K562 (cell line): ENCODE measurements at regions not wholly inside any gene's neighbourhood (a gene's known extent, or its start where the extent isn't known, plus 50 kb on each side); places are given as distances from the start of the nearest gene placed in this dataset.

Experiments used
- ZBTB40 ChIP-seq, 2 experiments: fragments of 450-650 bp in 1 of 2; sonication (generic) in 1 of 2; formaldehyde crosslinking in 1 of 2; IDR thresholded peaks; 2 replicates each; pipeline versions ENCODE4 v1.7.1 to v1.9.0; 2016 to 2022; ENCODE audit warnings: inconsistent platforms in 1 of 2, mild to moderate bottlenecking in 1 of 2, missing genetic modification reagents in 1 of 2

DNA sequence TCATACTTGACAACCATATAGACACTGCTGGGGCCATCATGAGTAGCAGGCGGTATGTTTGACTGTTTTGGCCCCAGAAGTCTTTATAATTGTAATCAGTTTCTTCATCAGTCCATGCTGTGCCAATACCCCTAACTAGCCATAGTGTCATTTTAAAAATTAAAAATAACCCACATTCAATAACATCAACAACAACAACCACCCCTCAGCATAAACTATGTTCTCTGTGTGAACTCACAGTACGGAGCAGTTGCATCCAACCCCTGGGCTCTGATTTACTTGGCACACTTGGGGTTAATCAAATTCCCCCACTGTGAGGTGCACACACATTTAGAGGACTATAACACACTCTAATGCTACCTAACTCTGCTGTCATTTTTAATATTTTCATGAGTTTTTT is 553.7 kb downstream of the USP25 start (continued):
- TF ChIP-seq ZBTB40 (IDR thresholded peaks at IDR 0.05) (no peak), ZBTB40 (CRISPR knock-in tag; IDR thresholded peaks at IDR 0.05) (no peak)
